Epithelial cell of proximal tubule (primary cell): ENCODE measurements at regions not wholly inside any gene's neighbourhood (a gene's known extent, or its start where the extent isn't known, plus 50 kb on each side); places are given as distances from the start of the nearest gene placed in this dataset.
A peak's percentile ranks its signal among the peaks of the same experiment; 100 is the strongest.

Source experiments
- DNase-seq: peaks from one replicate; pipeline ENCODE4 v3.0.0-alpha.2; 2011; ENCODE audit warnings: low read depth
- H3K4me3 ChIP-seq: 2 replicates; pipeline ENCODE4 v1.5.1; 2011; ENCODE audit warnings: low read depth, mild to moderate bottlenecking, low read length
- CTCF ChIP-seq: conservative IDR thresholded peaks from 2 replicates; pipeline ENCODE4 v1.5.1; 2012; ENCODE audit warnings: low read depth, mild to moderate bottlenecking, low read length

GRCh38 chr15:46146915-46147314, 512.1 kb downstream of the SQOR start:
- DNase-seq, result no peak
- TF ChIP-seq CTCF, result no peak
- no peak overlapping the region for H3K4me3 ChIP-seq

- no peak overlapping the region for H3K4me3 ChIP-seq
- no peak for DNase-seq
- TF ChIP-seq CTCF, result no peak
Observed at GRCh38 chr15:46151786-46152185, 517.0 kb downstream of the SQOR start.

DNA sequence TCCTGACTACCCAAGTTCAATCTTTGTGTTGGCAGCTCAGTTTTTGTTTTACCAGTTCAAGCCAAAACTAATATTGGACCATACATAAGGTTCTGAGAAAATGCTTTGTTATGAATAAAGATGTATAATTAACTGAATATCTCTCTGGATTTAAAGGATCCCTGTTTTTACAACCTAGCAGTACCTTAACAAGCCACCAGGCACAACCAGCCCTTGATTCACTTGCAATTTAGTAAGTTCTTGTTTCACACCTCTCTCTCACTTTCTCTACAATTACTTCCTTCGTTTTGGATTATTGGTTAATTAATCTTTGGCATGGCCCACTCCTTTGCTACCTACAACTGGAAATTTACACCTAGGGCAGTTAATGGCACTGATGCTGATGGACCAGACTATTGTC, 531.9 kb downstream of the SQOR start:
- TF ChIP-seq CTCF, result peak; percentile 14

DNA sequence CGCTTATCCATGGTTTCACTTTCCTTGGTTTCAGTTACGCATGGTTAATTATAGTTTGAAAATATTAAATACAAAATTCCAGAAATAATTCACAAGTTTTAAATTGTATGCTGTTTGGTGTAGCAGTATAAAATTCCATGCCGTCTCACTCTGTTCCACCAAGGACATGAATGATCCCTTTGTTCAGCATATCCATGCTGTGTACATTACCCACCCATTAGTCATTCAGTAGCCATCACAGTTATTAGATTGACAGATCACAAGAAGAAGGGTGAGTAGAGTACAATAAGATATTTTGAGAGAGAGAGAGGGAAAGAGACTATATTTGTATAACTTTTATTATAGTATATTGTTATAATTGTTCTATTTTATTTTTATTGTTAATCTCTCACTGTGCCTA, 535.5 kb downstream of the SQOR start:
- DNase-seq, result no peak
- no peak for TF ChIP-seq CTCF
- H3K4me3 ChIP-seq, result no peak overlapping the region

More for the DNA sequence above, 531.9 kb downstream of the SQOR start:
- DNase-seq, result no peak
- H3K4me3 ChIP-seq, result no peak overlapping the region

DNA sequence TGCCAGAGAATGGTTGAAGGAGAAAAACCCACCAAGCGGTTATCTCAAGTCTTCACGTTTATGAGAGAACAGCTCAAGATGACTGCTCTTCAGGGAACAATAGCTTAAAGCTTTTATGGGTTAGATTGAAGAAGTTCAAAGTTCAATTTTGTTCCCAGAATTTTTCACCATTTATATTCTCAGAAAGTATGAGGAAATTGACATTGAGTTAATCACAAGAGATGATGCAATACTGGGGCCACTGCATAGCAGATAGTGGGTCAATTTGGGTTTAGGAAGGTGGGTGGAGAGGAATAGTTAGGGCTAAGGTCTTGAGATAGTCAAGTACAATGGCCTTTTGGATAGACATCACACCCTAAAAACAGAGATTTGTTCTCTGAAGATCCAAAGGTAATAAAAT, 539.3 kb downstream of the SQOR start:
- DNase-seq, result no peak
- no peak overlapping the region for H3K4me3 ChIP-seq
- no peak for TF ChIP-seq CTCF

DNA sequence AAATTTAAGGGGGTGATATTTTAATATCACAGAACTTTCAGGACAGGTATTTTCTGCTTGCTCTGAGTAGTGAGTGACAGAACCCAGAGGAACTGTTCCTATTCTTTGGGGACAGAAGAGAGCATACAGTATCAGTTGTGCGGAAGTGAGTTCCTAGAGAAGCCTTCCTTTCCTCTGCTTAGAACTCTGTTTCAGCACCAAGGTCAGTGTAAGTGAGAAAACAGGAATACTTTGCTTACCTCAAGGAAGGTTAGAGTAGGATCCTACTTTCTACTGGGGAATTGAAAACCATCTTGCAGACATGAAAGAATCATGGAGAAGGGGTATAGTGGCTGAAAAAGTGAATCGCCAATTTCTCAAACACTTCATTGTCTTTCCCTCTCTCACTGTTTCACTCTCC, 542.4 kb downstream of the SQOR start:
- DNase-seq, result no peak
- no peak overlapping the region for H3K4me3 ChIP-seq
- TF ChIP-seq CTCF, result no peak

GRCh38 chr15:46178138-46178537, 543.3 kb downstream of the SQOR start:
- no peak overlapping the region for H3K4me3 ChIP-seq
- TF ChIP-seq CTCF, result no peak
- DNase-seq, result no peak
